ENCODE measurements at regions not wholly inside any gene's neighbourhood (a gene's known extent, or its start where the extent isn't known, plus 50 kb on each side); places are given as distances from the start of the nearest gene placed in this dataset.
"Not testable (repeated sequence)": the region's sequence is repeated elsewhere in the genome, so short reads cannot be mapped to it uniquely, and the experiment has no call there.

- no peak for DNase-seq
- Mint-ChIP-seq H3K4me3 (ENCODE audit: low read depth, unreplicated experiment) (no peak overlapping the region), H3K27me3 (ENCODE audit: unreplicated experiment) (no peaks in the 10 kb centered on the region), H3K9me3 (ENCODE audit: low read depth, unreplicated experiment) (peaks cover 16% of the 10 kb centered on the region), H3K36me3 (ENCODE audit: insufficient read depth, unreplicated experiment) (no peaks in the 10 kb centered on the region), H3K27ac (ENCODE audit: unreplicated experiment) (no peak overlapping the region), H3K4me1 (ENCODE audit: low read depth, unreplicated experiment) (no peaks in the 10 kb centered on the region)
- no TSS peak for BruUV-seq (replicated peaks)
- CTCF ChIA-PET = no interaction called here
- intact Hi-C loops (cut with micrococcal nuclease; ENCODE audit: unreplicated experiment) = no loop called here
- no peak for TF ChIP-seq CTCF (IDR thresholded peaks at IDR 0.05; ENCODE audit: unreplicated experiment)
Observed at GRCh38 chr17:12227547-12227946, 206.9 kb downstream of the MAP2K4 start.

- CTCF ChIA-PET = no interaction called here
- H3K4me3 Mint-ChIP-seq (ENCODE audit: low read depth, unreplicated experiment) = no peak overlapping the region
- intact Hi-C loops (cut with micrococcal nuclease; ENCODE audit: unreplicated experiment) = no loop called here
Observed at GRCh38 chr17:12229335-12229734, 208.7 kb downstream of the MAP2K4 start.

GRCh38 chr17:12230481-12231354 lies 210.0 kb downstream of the MAP2K4 start:
- TF ChIP-seq CTCF (IDR thresholded peaks at IDR 0.05; ENCODE audit: unreplicated experiment) = no peak
- CTCF ChIA-PET = no interaction called here
- Mint-ChIP-seq H3K4me1 (ENCODE audit: low read depth, unreplicated experiment) (no peaks in the 10 kb centered on the region), H3K9me3 (ENCODE audit: low read depth, unreplicated experiment) (peaks cover 11% of the 10 kb centered on the region), H3K4me3 (ENCODE audit: low read depth, unreplicated experiment) (no peak overlapping the region), H3K27ac (ENCODE audit: unreplicated experiment) (no peak overlapping the region), H3K36me3 (ENCODE audit: insufficient read depth, unreplicated experiment) (no peaks in the 10 kb centered on the region), H3K27me3 (ENCODE audit: unreplicated experiment) (no peaks in the 10 kb centered on the region)
- no TSS peak for BruUV-seq (replicated peaks)
- DNase-seq = no peak
- intact Hi-C loops (cut with micrococcal nuclease; ENCODE audit: unreplicated experiment) = loop anchor here (10.0 kb wide), 1 partner anchor 56 kb away; no protein-coding TSS in a partner anchor

More at GRCh38 chr17:12229335-12229734, 208.7 kb downstream of the MAP2K4 start:
- Mint-ChIP-seq H3K36me3 (ENCODE audit: insufficient read depth, unreplicated experiment) (no peaks in the 10 kb centered on the region), H3K27me3 (ENCODE audit: unreplicated experiment) (no peaks in the 10 kb centered on the region), H3K9me3 (ENCODE audit: low read depth, unreplicated experiment) (peaks cover 16% of the 10 kb centered on the region), H3K4me1 (ENCODE audit: low read depth, unreplicated experiment) (no peaks in the 10 kb centered on the region), H3K27ac (ENCODE audit: unreplicated experiment) (no peak overlapping the region)
- BruUV-seq (replicated peaks) = no TSS peak
- DNase-seq = no peak
- TF ChIP-seq CTCF (IDR thresholded peaks at IDR 0.05; ENCODE audit: unreplicated experiment) = no peak

GRCh38 chr17:12231355-12231682 lies 210.6 kb downstream of the MAP2K4 start:
- no peaks in the 10 kb centered on the region for H3K4me1 Mint-ChIP-seq (ENCODE audit: low read depth, unreplicated experiment)
- intact Hi-C loops (cut with micrococcal nuclease; ENCODE audit: unreplicated experiment) = loop anchor here (10.0 kb wide), 1 partner anchor 57 kb away; no protein-coding TSS in a partner anchor
- no TSS peak for BruUV-seq (replicated peaks)
- CTCF ChIA-PET = no interaction called here
- H3K36me3 Mint-ChIP-seq (ENCODE audit: insufficient read depth, unreplicated experiment) = no peaks in the 10 kb centered on the region
- no peak overlapping the region for H3K4me3 Mint-ChIP-seq (ENCODE audit: low read depth, unreplicated experiment)
- peaks cover 9% of the 10 kb centered on the region for H3K9me3 Mint-ChIP-seq (ENCODE audit: low read depth, unreplicated experiment)
- TF ChIP-seq CTCF (IDR thresholded peaks at IDR 0.05; ENCODE audit: unreplicated experiment) = no peak
- no peak for DNase-seq
- no peaks in the 10 kb centered on the region for H3K27me3 Mint-ChIP-seq (ENCODE audit: unreplicated experiment)
- no peak overlapping the region for H3K27ac Mint-ChIP-seq (ENCODE audit: unreplicated experiment)

GRCh38 chr17:12239021-12239420 lies 218.3 kb downstream of the MAP2K4 start:
- H3K4me1 Mint-ChIP-seq (ENCODE audit: low read depth, unreplicated experiment); H3K27me3 Mint-ChIP-seq (ENCODE audit: unreplicated experiment); H3K4me3 Mint-ChIP-seq (ENCODE audit: low read depth, unreplicated experiment); H3K36me3 Mint-ChIP-seq (ENCODE audit: insufficient read depth, unreplicated experiment); BruUV-seq (replicated peaks); CTCF ChIA-PET; H3K27ac Mint-ChIP-seq (ENCODE audit: unreplicated experiment); DNase-seq: not testable (repeated sequence)
- peaks cover 12% of the 10 kb centered on the region for H3K9me3 Mint-ChIP-seq (ENCODE audit: low read depth, unreplicated experiment)
- intact Hi-C loops (cut with micrococcal nuclease; ENCODE audit: unreplicated experiment) = loop anchor here (10.0 kb wide), 1 partner anchor 64 kb away; no protein-coding TSS in a partner anchor
